Colonic mucosa (tissue), 4 donors: ENCODE measurements at regions not wholly inside any gene's neighbourhood (a gene's known extent, or its start where the extent isn't known, plus 50 kb on each side); places are given as distances from the start of the nearest gene placed in this dataset.

Experiments
- DNase-seq: peaks from one replicate; pipeline ENCODE4 v3.0.0-alpha.2; 2020
- H3K27ac ChIP-seq: fragments of 200-600 bp; one replicate; pipeline ENCODE4 v1.8.0; 2021
- H3K27me3 ChIP-seq: fragments of 200-600 bp; one replicate; pipeline ENCODE4 v1.8.0; 2021
- H3K36me3 ChIP-seq: fragments of 200-600 bp; one replicate; pipeline ENCODE4 v1.8.0; 2021
- H3K4me1 ChIP-seq: fragments of 200-600 bp; one replicate; pipeline ENCODE4 v1.8.0; 2021; ENCODE audit warnings: mild to moderate bottlenecking
- H3K4me3 ChIP-seq: fragments of 200-600 bp; one replicate; pipeline ENCODE4 v1.8.0; 2021
- H3K9ac ChIP-seq, 2 donors: one replicate each; pipeline ENCODE4 v1.7.0; 2013; ENCODE audit warnings: control low read depth in 2 of 2, low read depth in 2 of 2, low read length in 2 of 2
- H3K9me3 ChIP-seq: fragments of 200-600 bp; one replicate; pipeline ENCODE4 v1.8.0; 2021
- CTCF ChIP-seq: fragments of 200-600 bp; IDR thresholded peaks from one replicate; pipeline ENCODE4 v1.8.0; 2022; ENCODE audit warnings: antibody characterized with exemption, mild to moderate bottlenecking
- intact Hi-C: fragments of 100-400 bp; cut with DNase I; formaldehyde crosslinking; loops from one replicate; pipeline ENCODE4 v1.14.1; 2022
- donor health status: healthy.
- donor health status: DM: no; HTN: no; CAD: no.
- donor health status: DM: no; HTN: no; CAD: no.

DNA sequence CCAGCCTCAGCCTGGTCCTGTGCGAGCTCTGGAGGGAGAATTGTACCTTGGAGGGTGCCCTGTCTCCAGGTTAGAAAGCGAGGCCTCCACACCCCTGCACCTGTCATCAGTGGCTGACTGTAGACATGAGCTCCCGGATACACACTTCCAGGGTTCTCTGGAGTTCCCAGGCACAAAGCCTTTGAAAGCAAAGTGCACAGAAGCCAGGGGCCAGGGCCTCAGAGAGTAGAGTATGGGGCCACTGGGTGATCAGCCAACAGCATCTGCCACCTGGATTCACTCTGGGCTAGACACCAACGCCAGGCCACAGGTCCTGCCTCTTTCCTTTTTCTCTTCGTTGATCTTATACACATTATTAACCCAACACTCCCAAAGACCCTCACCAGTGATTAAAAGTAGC, 239.4 kb upstream of the HDAC4 start:
- no peak overlapping the region for H3K4me3 ChIP-seq
- H3K9me3 ChIP-seq: no peaks in the 10 kb centered on the region
- intact Hi-C loops: no loop called here
- no peak overlapping the region for H3K9ac ChIP-seq
- no peak overlapping the region for H3K27ac ChIP-seq
- H3K27me3 ChIP-seq: no peaks in the 10 kb centered on the region
- H3K36me3 ChIP-seq: no peaks in the 10 kb centered on the region
- DNase-seq: no peak
- no peak for TF ChIP-seq CTCF
- no peaks in the 10 kb centered on the region for H3K4me1 ChIP-seq

DNA sequence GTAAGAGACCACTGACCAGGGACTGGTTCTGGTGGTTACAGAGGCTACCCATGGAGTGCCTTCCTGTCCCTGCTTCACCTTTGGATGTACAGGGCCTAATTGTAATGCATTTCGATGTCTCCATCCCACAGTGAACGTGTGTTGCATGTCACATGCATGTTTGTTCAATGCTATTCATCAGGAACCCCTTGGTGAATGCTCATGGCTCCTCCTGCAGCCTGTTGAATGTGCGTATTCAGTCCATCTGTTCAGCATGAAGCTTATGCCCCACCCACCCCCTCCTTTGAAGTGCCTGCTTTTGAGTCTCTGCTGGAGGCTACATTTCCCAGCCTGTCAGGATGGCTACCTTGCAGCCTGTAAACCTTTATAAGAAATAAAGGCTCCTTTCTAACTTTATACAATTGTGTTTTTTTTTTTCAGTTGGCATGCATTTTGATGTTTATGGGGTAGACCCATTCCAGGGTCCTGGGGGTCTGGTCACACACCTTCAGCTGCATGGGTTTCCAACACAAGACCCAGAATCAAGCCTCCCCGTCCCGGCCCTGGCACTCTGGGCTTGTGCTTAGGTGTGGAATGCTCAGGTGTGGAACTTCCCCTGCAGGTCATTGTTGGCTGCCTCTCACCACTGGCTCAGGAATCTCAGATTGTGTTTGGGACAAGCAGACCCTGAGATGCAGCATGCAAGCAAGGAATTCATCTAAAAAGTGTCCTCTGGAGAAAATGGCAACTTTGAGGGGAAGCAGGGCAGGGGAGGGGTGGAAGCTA, 238.8 kb upstream of the HDAC4 start:
- no peak for TF ChIP-seq CTCF
- H3K9ac ChIP-seq: no peak overlapping the region
- intact Hi-C loops: no loop called here
- DNase-seq: no peak
- no peak overlapping the region for H3K4me3 ChIP-seq
- no peaks in the 10 kb centered on the region for H3K36me3 ChIP-seq
- no peaks in the 10 kb centered on the region for H3K4me1 ChIP-seq
- H3K27ac ChIP-seq: no peak overlapping the region
- no peaks in the 10 kb centered on the region for H3K27me3 ChIP-seq
- no peaks in the 10 kb centered on the region for H3K9me3 ChIP-seq

DNA sequence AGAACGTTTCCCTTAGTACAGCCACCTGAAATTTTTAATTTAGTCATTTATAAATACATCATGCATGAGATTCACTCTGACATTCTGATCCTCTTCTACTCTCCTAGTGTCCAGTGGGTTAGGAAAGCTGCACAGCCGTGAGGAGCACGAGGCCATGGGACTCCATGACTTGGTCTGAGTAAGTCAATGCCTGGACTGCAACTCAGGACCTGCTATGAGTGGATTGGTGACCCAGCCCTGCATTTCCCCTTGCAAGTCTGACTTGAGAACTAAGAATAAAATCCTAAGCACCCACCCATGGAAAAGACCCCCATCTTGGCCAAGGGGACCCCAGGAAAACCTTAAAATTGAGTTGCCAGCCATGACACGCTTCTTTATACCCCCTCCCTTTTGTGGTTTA, 237.6 kb upstream of the HDAC4 start:
- Histone ChIP-seq H3K9ac (no peak overlapping the region), H3K27me3 (no peaks in the 10 kb centered on the region), H3K4me1 (no peaks in the 10 kb centered on the region), H3K4me3 (no peak overlapping the region), H3K27ac (no peak overlapping the region), H3K9me3 (no peaks in the 10 kb centered on the region), H3K36me3 (no peaks in the 10 kb centered on the region)
- TF ChIP-seq CTCF: no peak
- intact Hi-C loops: no loop called here
- DNase-seq: no peak

DNA sequence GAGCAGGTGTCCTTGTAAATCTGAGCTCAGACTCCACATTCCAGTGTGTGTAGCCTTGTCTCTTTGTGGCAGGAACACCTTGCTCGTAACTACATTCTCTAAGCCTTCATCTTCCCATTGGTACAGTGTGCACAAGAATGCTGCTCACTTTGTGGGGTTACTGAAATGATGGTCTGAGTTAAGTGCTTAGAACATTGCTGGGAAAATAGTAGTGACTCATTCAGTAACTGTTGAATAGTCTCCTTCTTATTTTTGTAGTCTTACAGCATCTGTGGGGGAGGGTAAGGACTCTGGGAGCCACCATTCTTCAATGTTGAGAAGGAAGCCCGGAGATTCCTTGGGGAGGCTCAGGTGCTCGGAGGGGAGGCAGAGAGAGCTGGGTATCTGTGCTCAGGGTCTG, 236.0 kb upstream of the HDAC4 start:
- DNase-seq: no peak
- H3K4me3 ChIP-seq: no peak overlapping the region
- no peaks in the 10 kb centered on the region for H3K27me3 ChIP-seq
- TF ChIP-seq CTCF: no peak
- no peak overlapping the region for H3K27ac ChIP-seq
- no peak overlapping the region for H3K9ac ChIP-seq
- intact Hi-C loops: no loop called here
- H3K36me3 ChIP-seq: no peaks in the 10 kb centered on the region
- no peaks in the 10 kb centered on the region for H3K9me3 ChIP-seq
- no peaks in the 10 kb centered on the region for H3K4me1 ChIP-seq

DNA sequence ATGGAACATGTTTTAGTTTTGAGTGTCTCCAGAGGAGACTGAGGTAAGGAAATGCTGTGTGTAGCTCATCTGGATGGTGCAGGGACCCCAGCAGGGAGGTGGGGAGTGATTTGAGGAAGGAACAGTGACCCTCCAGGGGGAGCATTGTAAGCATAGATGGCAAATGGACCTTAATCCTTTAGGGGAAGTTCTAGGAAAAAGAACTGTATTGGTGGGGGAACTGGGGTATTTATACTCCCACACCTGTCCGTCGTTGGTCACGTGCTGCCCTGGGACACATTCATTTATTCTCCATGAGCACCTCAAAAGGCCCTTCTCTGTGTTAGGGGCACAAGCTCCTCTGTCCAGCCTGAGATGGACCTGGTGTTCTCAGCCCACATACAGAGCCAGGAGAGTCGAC, 233.9 kb upstream of the HDAC4 start:
- no peak overlapping the region for H3K27ac ChIP-seq
- no peaks in the 10 kb centered on the region for H3K36me3 ChIP-seq
- no peak for DNase-seq
- no peak overlapping the region for H3K4me3 ChIP-seq
- no peaks in the 10 kb centered on the region for H3K27me3 ChIP-seq
- no peak overlapping the region for H3K9ac ChIP-seq
- no peaks in the 10 kb centered on the region for H3K9me3 ChIP-seq
- intact Hi-C loops: no loop called here
- no peaks in the 10 kb centered on the region for H3K4me1 ChIP-seq
- no peak for TF ChIP-seq CTCF
